GM19467 (cell line): ENCODE measurements at regions not wholly inside any gene's neighbourhood (a gene's known extent, or its start where the extent isn't known, plus 50 kb on each side); places are given as distances from the start of the nearest gene placed in this dataset.

Experiments
- ATAC-seq: cut with Tn5 transposase; IDR thresholded peaks from one replicate; pipeline ENCODE4 v1.9.1; 2021; ENCODE audit warnings: mild to moderate bottlenecking, moderate library complexity; ENCODE audit not compliant: unreplicated experiment

GRCh38 chr10:60572511-60573194, 183.0 kb upstream of the ANK3 start:
- no peak for ATAC-seq

- no peak for ATAC-seq
Observed at GRCh38 chr10:60570896-60571295, 181.2 kb upstream of the ANK3 start.

- ATAC-seq: no peak
Observed at GRCh38 chr10:60570272-60570865, 180.7 kb upstream of the ANK3 start.

GRCh38 chr10:60569681-60570080, 180.0 kb upstream of the ANK3 start:
- ATAC-seq: no peak

GRCh38 chr10:60566096-60566495, 176.4 kb upstream of the ANK3 start:
- ATAC-seq: no peak

- no peak for ATAC-seq
Observed at GRCh38 chr10:60565492-60565891, 175.8 kb upstream of the ANK3 start.

GRCh38 chr10:60564475-60564874, 174.8 kb upstream of the ANK3 start:
- ATAC-seq: no peak

GRCh38 chr10:60560451-60560850, 170.8 kb upstream of the ANK3 start:
- no peak for ATAC-seq

- ATAC-seq: no peak
Observed at GRCh38 chr10:60555700-60556099, 166.0 kb upstream of the ANK3 start.

GRCh38 chr10:60549686-60550085, 160.0 kb upstream of the ANK3 start:
- ATAC-seq: no peak

- ATAC-seq: no peak
Observed at GRCh38 chr10:60542657-60543056, 153.0 kb upstream of the ANK3 start.

- ATAC-seq: no peak
Observed at GRCh38 chr10:60541451-60541850, 151.8 kb upstream of the ANK3 start.

- ATAC-seq: no peak
Observed at GRCh38 chr10:60537697-60538096, 148.0 kb upstream of the ANK3 start.

GRCh38 chr10:60536529-60537114, 146.9 kb upstream of the ANK3 start:
- no peak for ATAC-seq

GRCh38 chr10:60535427-60535826, 145.8 kb upstream of the ANK3 start:
- no peak for ATAC-seq

- ATAC-seq: no peak
Observed at GRCh38 chr10:60534761-60535389, 145.2 kb upstream of the ANK3 start.

GRCh38 chr10:60532696-60533468, 143.2 kb upstream of the ANK3 start:
- no peak for ATAC-seq

GRCh38 chr10:60531006-60531405, 141.3 kb upstream of the ANK3 start:
- ATAC-seq: no peak

- no peak for ATAC-seq
Observed at GRCh38 chr10:60527676-60528075, 138.0 kb upstream of the ANK3 start.

GRCh38 chr10:60525716-60526585, 136.3 kb upstream of the ANK3 start:
- no peak for ATAC-seq
